Glutamatergic neuron (in vitro differentiated cells): ENCODE measurements at regions not wholly inside any gene's neighbourhood (a gene's known extent, or its start where the extent isn't known, plus 50 kb on each side); places are given as distances from the start of the nearest gene placed in this dataset.

Source experiments
- DNase-seq: peaks from one replicate; pipeline ENCODE4 v3.0.0; 2022
- H3K27ac Mint-ChIP-seq: one replicate; pipeline ENCODE4 v1.8.0; 2020; ENCODE audit warnings: mild to moderate bottlenecking, mixed read lengths, inconsistent platforms; ENCODE audit not compliant: unreplicated experiment
- H3K27me3 Mint-ChIP-seq: one replicate; pipeline ENCODE4 v1.8.0; 2020; ENCODE audit warnings: mild to moderate bottlenecking, moderate library complexity, mixed read lengths, inconsistent platforms; ENCODE audit not compliant: unreplicated experiment
- H3K36me3 Mint-ChIP-seq: one replicate; pipeline ENCODE4 v1.8.0; 2020; ENCODE audit warnings: mild to moderate bottlenecking, mixed read lengths, inconsistent platforms; ENCODE audit not compliant: unreplicated experiment
- H3K4me1 Mint-ChIP-seq: one replicate; pipeline ENCODE4 v1.8.0; 2020; ENCODE audit warnings: mild to moderate bottlenecking, low read depth, mixed read lengths, inconsistent platforms; ENCODE audit not compliant: unreplicated experiment
- H3K4me3 Mint-ChIP-seq: one replicate; pipeline ENCODE4 v1.8.0; 2020; ENCODE audit warnings: mild to moderate bottlenecking, mixed read lengths, inconsistent platforms; ENCODE audit not compliant: unreplicated experiment
- H3K9me3 Mint-ChIP-seq: one replicate; pipeline ENCODE4 v1.8.0; 2020; ENCODE audit warnings: mild to moderate bottlenecking, moderate library complexity, mixed read lengths, inconsistent platforms; ENCODE audit not compliant: unreplicated experiment
- TF ChIP-seq, protein P1 (sequence below): fragments of 200-600 bp; sonication (generic); IDR thresholded peaks from one replicate; pipeline ENCODE4 v1.5.0; 2021; ENCODE audit not compliant: partially characterized antibody, unreplicated experiment

DNA sequence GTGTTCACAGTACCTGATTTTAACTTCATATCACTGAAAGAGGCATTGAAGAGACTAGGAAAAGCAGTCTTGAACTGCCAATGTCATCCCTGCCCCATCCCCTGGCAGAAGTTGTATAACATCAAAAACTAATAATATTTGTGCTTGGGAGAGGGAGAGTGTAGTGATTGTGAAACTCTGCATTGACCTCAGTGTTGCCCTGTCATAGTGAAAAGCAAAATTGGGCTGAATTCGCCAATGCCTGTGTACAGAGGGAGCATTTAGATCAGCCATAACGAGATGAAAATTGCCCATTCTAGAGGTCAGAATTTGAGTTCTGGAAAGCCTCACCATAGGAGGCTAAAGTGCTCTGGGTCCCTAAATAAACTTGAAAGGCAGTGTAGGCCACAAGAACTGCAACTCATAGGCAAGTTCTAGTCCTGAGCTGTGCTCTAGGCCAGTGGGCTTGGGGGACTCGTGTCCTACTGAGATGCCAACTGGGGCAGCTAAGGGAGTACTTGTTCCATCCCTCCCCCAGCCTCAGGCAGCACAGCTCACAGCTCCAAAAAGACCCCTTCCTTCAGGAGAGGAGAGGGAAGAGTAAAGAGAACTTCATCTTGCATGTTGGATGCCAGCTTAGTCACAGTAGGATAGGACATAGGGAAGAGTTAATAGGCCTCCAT lies 855.6 kb downstream of the TSN start:
- no peak for DNase-seq
- H3K4me1 Mint-ChIP-seq = no peaks in the 10 kb centered on the region
- TF ChIP-seq, protein P1, sequence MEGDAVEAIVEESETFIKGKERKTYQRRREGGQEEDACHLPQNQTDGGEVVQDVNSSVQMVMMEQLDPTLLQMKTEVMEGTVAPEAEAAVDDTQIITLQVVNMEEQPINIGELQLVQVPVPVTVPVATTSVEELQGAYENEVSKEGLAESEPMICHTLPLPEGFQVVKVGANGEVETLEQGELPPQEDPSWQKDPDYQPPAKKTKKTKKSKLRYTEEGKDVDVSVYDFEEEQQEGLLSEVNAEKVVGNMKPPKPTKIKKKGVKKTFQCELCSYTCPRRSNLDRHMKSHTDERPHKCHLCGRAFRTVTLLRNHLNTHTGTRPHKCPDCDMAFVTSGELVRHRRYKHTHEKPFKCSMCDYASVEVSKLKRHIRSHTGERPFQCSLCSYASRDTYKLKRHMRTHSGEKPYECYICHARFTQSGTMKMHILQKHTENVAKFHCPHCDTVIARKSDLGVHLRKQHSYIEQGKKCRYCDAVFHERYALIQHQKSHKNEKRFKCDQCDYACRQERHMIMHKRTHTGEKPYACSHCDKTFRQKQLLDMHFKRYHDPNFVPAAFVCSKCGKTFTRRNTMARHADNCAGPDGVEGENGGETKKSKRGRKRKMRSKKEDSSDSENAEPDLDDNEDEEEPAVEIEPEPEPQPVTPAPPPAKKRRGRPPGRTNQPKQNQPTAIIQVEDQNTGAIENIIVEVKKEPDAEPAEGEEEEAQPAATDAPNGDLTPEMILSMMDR = no peak
- H3K9me3 Mint-ChIP-seq = no peaks in the 10 kb centered on the region
- H3K27ac Mint-ChIP-seq = no peak overlapping the region
- H3K36me3 Mint-ChIP-seq = no peaks in the 10 kb centered on the region
- no peak overlapping the region for H3K4me3 Mint-ChIP-seq
- H3K27me3 Mint-ChIP-seq = no peaks in the 10 kb centered on the region

- no peak for DNase-seq
- TF ChIP-seq, protein P1 = no peak
Observed at GRCh38 chr2:122622934-122623333, 867.5 kb downstream of the TSN start.

DNA sequence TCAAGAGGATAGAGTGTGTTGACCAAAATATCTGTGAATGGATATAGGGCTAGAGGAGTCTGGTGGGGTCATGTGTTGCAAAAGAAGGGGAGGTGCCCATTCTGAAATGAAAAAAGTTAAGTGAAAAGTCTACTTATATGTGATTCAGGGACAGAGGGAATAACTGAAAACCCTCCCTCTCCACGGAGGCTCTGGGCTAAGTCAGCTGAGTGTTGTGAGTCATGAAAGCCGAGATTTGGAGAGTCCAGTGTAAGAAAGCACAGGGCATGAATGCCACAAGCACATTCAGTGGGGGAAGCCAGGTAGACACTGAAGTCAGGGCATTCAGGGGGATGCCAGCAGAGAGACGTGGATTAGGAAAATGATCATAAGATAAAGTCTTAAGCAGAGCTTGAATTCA lies 871.9 kb downstream of the TSN start:
- no peak overlapping the region for H3K27ac Mint-ChIP-seq
- H3K27me3 Mint-ChIP-seq = peaks cover 2% of the 10 kb centered on the region
- no peaks in the 10 kb centered on the region for H3K36me3 Mint-ChIP-seq
- H3K4me3 Mint-ChIP-seq = no peak overlapping the region
- TF ChIP-seq, protein P1 = no peak
- peaks cover 1% of the 10 kb centered on the region for H3K9me3 Mint-ChIP-seq
- no peaks in the 10 kb centered on the region for H3K4me1 Mint-ChIP-seq
- DNase-seq = no peak

More at GRCh38 chr2:122622934-122623333, 867.5 kb downstream of the TSN start:
- H3K27me3 Mint-ChIP-seq = peaks cover 2% of the 10 kb centered on the region
- peaks cover under 1% of the 10 kb centered on the region for H3K36me3 Mint-ChIP-seq
- H3K4me1 Mint-ChIP-seq = no peaks in the 10 kb centered on the region
- peaks cover 5% of the 10 kb centered on the region for H3K9me3 Mint-ChIP-seq
- H3K27ac Mint-ChIP-seq = no peak overlapping the region
- H3K4me3 Mint-ChIP-seq = no peak overlapping the region

GRCh38 chr2:122634256-122634655 lies 878.8 kb downstream of the TSN start:
- no peak for DNase-seq
- no peak overlapping the region for H3K27ac Mint-ChIP-seq
- H3K27me3 Mint-ChIP-seq = no peaks in the 10 kb centered on the region
- no peak overlapping the region for H3K4me3 Mint-ChIP-seq
- H3K4me1 Mint-ChIP-seq = no peaks in the 10 kb centered on the region
- H3K36me3 Mint-ChIP-seq = no peaks in the 10 kb centered on the region
- H3K9me3 Mint-ChIP-seq = peaks cover 1% of the 10 kb centered on the region
- TF ChIP-seq, protein P1 = no peak

GRCh38 chr2:122634920-122635319 lies 879.5 kb downstream of the TSN start:
- TF ChIP-seq, protein P1 = no peak
- Mint-ChIP-seq H3K9me3 (no peaks in the 10 kb centered on the region), H3K27me3 (no peaks in the 10 kb centered on the region), H3K4me1 (no peaks in the 10 kb centered on the region), H3K36me3 (no peaks in the 10 kb centered on the region), H3K27ac (no peak overlapping the region), H3K4me3 (no peak overlapping the region)
- no peak for DNase-seq
